ENCODE measurements at regions not wholly inside any gene's neighbourhood (a gene's known extent, or its start where the extent isn't known, plus 50 kb on each side); places are given as distances from the start of the nearest gene placed in this dataset.

DNA sequence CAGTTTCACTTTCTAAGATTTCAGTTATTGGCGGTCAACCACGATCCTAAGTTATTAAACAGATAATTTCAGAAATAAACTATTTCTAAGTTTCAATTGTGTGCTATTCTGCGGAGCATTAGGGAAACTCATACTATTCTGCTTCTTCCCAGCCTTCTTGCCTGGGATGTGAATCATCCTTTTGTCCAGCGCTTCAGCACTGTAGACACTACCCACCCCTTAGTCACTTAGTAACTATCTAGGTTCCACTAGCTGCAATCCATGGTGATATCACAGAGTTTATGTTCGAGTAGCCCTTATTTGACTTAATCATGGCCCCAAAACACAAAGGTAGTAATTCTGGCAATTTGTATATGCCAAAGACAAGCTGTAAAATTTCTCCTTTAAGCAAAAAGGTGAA is 279.9 kb upstream of the ADAMTS5 start:
- no peaks in the 10 kb centered on the region for H3K9me3 ChIP-seq
- DNase-seq (no peak), ATAC-seq (no peak)
- intact Hi-C loops (cut with DNase I): no loop called here
- H3K4me3 ChIP-seq: no peak overlapping the region
- no peaks in the 10 kb centered on the region for H3K27me3 ChIP-seq (ENCODE audit: insufficient read depth in 3 of 3, low read length in 2 of 3)
- WGBS, 3 donors: 80 to 88% (median 84%) methylated on average over 5 of the region's 5 CpGs
- H3K36me3 ChIP-seq (ENCODE audit: insufficient read depth in 1 of 2, low read depth in 1 of 2): no peaks in the 10 kb centered on the region
- TF ChIP-seq, protein P1, sequence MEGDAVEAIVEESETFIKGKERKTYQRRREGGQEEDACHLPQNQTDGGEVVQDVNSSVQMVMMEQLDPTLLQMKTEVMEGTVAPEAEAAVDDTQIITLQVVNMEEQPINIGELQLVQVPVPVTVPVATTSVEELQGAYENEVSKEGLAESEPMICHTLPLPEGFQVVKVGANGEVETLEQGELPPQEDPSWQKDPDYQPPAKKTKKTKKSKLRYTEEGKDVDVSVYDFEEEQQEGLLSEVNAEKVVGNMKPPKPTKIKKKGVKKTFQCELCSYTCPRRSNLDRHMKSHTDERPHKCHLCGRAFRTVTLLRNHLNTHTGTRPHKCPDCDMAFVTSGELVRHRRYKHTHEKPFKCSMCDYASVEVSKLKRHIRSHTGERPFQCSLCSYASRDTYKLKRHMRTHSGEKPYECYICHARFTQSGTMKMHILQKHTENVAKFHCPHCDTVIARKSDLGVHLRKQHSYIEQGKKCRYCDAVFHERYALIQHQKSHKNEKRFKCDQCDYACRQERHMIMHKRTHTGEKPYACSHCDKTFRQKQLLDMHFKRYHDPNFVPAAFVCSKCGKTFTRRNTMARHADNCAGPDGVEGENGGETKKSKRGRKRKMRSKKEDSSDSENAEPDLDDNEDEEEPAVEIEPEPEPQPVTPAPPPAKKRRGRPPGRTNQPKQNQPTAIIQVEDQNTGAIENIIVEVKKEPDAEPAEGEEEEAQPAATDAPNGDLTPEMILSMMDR (IDR thresholded peaks at IDR 0.05): no peak
- H3K27ac ChIP-seq: no peak overlapping the region
- no peaks in the 10 kb centered on the region for H3K4me1 ChIP-seq

DNA sequence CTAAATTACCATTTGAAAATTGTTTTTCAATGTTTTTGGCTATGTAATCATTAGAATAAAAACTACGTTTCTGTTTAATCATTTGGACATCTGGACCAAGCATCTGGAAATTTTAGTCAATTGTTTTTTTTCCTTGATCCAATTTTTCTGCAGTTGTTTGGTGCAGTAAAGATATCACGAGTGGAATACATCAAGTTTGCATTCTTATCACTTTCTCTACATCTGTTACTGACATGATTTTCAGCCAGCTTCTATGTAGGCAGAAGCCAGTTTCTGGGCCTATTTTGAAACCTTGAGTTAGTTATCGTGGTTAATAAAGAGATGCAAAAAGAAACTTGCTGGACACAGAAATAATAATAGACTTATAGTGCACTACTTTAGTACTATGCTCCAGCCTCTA is 277.9 kb upstream of the ADAMTS5 start:
- H3K4me3 ChIP-seq: no peak overlapping the region
- no peaks in the 10 kb centered on the region for H3K36me3 ChIP-seq (ENCODE audit: insufficient read depth in 1 of 2, low read depth in 1 of 2)
- 41 to 57% (median 47%) methylated on average over 3 of the region's 3 CpGs for WGBS, 3 donors
- no peak for ATAC-seq
- no peaks in the 10 kb centered on the region for H3K4me1 ChIP-seq
- H3K27ac ChIP-seq: no peak overlapping the region
- H3K27me3 ChIP-seq (ENCODE audit: insufficient read depth in 3 of 3, low read length in 2 of 3): no peaks in the 10 kb centered on the region
- no peak for DNase-seq
- no peaks in the 10 kb centered on the region for H3K9me3 ChIP-seq
- TF ChIP-seq, protein P1 (IDR thresholded peaks at IDR 0.05): no peak
- intact Hi-C loops (cut with DNase I): no loop called here

DNA sequence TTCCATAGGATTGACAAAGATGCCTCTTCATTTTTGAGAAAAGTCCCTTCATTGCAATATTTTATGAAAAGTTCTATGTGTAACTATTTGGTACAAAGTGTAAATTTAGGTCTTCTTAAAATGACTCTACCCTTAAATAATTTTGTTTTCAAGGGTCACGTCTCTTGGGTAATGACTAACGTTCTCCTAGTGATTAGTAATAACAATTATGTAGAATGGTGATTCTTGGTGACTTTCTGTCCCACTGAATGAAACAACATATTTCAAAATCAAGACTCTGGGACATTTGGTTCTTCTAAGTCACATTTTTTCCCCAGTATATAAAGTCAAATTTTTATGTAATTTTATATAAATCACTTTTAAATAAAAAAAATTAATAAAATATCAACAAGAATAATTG is 277.5 kb upstream of the ADAMTS5 start:
- no peak overlapping the region for H3K27ac ChIP-seq
- no peaks in the 10 kb centered on the region for H3K4me1 ChIP-seq
- WGBS, 3 donors: 38 to 63% (median 56%) methylated on average over 2 of the region's 2 CpGs
- H3K27me3 ChIP-seq (ENCODE audit: insufficient read depth in 3 of 3, low read length in 2 of 3): no peaks in the 10 kb centered on the region
- ATAC-seq: peak in 1 of 4 donors; percentile 66
- intact Hi-C loops (cut with DNase I): no loop called here
- TF ChIP-seq, protein P1 (IDR thresholded peaks at IDR 0.05): no peak
- no peaks in the 10 kb centered on the region for H3K36me3 ChIP-seq (ENCODE audit: insufficient read depth in 1 of 2, low read depth in 1 of 2)
- no peak for DNase-seq
- no peaks in the 10 kb centered on the region for H3K9me3 ChIP-seq
- no peak overlapping the region for H3K4me3 ChIP-seq

DNA sequence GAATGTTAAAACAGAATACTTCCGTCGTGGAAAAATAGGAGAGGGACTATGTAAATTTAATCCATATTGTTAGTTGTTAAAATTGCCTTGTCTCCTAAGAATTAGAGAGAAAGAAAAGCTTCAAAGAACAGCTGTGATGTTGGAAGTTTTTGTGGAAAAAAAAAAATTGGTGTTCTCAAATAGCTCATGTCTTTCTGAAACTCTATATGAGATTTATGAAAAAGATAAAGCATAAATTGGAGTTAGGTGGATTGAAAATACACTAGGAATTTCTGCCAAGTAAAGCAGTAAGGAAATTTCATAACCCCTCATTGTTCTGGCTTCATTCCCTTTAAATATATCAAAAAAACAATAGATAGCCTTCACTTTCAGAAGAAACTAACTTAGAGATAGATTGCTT is 274.0 kb upstream of the ADAMTS5 start:
- Histone ChIP-seq H3K27ac (no peak overlapping the region), H3K27me3 (ENCODE audit: insufficient read depth in 3 of 3, low read length in 2 of 3) (no peaks in the 10 kb centered on the region), H3K9me3 (no peaks in the 10 kb centered on the region), H3K36me3 (ENCODE audit: insufficient read depth in 1 of 2, low read depth in 1 of 2) (no peaks in the 10 kb centered on the region), H3K4me3 (no peak overlapping the region), H3K4me1 (no peaks in the 10 kb centered on the region)
- intact Hi-C loops (cut with DNase I): no loop called here
- ATAC-seq (no peak), DNase-seq (no peak)
- TF ChIP-seq, protein P1 (IDR thresholded peaks at IDR 0.05): no peak
- WGBS, 3 donors: 37 to 46% (median 41%) methylated on average over 2 of the region's 2 CpGs

DNA sequence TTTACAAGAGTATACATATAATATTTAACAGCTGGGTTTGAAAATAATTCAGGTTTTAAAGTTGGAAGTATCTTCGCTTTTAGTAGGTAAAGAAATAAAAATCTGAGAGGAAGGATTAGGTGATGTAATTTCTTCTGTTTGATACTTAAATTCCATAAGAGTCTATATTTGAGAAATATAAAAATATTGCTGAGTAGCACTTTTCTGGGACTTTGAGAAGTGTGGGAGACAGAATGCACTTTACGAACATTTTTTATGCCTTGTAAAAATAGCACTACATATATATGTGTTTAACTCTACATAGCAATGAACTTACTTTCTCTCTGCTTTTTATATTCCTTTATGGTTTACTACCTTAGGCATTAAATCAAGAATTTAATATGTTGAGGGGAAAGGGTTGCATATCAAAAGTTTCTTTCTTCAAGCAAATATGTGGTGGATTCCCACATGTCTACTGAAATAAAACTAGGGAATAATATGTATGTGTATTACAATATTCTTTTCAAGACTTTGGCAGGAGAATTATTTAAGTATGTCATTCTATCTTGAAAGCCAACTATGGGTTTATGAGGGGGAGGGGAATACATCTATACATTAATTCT is 266.7 kb upstream of the ADAMTS5 start:
- H3K36me3 ChIP-seq (ENCODE audit: insufficient read depth in 1 of 2, low read depth in 1 of 2): no peaks in the 10 kb centered on the region
- H3K27me3 ChIP-seq (ENCODE audit: insufficient read depth in 3 of 3, low read length in 2 of 3): no peaks in the 10 kb centered on the region
- 77 to 98% (median 94%) methylated on average over 2 of the region's 2 CpGs for WGBS, 3 donors
- no peak overlapping the region for H3K27ac ChIP-seq
- DNase-seq (no peak), ATAC-seq (no peak)
- no peaks in the 10 kb centered on the region for H3K4me1 ChIP-seq
- no peak overlapping the region for H3K4me3 ChIP-seq
- H3K9me3 ChIP-seq: no peaks in the 10 kb centered on the region
- TF ChIP-seq, protein P1 (IDR thresholded peaks at IDR 0.05): no peak
- intact Hi-C loops (cut with DNase I): no loop called here

Data from psoas muscle (tissue), 7 donors.